Activated gamma-delta T cell (primary cell): ENCODE measurements at regions not wholly inside any gene's neighbourhood (a gene's known extent, or its start where the extent isn't known, plus 50 kb on each side); places are given as distances from the start of the nearest gene placed in this dataset.
"Not testable (repeated sequence)": the region's sequence is repeated elsewhere in the genome, so short reads cannot be mapped to it uniquely, and the experiment has no call there.

Experiments
- DNase-seq: peaks from one replicate; lab custom pipeline; 2025; lab: John Stamatoyannopoulos, UW

- no peak for DNase-seq
These were observed 343.0 kb downstream of the TCERG1L start for GRCh38 chr10:130968511-130968910.

DNA sequence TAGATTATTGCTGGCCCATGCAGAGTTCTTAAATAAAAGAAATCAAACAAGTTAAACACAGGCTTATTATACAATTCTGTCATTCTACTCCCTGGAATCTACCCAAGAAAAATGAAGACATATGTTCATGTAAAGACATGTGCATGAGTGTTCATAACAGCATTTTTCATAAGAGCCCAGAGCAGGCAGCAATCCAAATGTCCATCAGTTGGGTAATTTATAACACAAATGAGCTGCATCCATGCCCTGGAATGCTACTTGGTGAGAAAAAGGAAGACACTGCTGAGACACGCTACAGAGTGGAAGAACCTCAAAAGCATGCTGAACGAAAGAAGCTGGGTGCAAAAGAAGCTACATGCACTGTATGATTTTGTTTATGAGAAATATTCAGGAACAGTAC, 342.6 kb downstream of the TCERG1L start:
- no peak for DNase-seq

DNA sequence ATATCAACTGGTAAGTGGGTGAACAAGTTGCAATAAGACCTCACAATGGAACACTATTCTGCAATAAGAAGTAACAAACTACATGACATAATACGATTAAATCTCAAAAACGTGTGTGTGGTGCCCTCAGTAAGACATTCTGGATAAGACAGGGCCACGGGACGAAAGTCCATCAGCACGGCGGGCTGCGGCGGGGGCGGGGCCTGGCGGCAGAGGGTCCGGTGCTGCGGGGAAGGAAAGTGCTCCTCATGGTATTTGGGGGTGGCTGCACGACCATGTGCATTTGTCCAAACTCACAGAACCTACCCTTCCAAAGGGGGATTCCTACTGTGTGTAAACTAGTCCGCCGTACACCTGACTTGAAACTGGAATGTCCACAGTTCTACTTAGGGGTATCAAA, 341.8 kb downstream of the TCERG1L start:
- DNase-seq = no peak

GRCh38 chr10:130970341-130971122, 341.0 kb downstream of the TCERG1L start:
- no peak for DNase-seq

DNA sequence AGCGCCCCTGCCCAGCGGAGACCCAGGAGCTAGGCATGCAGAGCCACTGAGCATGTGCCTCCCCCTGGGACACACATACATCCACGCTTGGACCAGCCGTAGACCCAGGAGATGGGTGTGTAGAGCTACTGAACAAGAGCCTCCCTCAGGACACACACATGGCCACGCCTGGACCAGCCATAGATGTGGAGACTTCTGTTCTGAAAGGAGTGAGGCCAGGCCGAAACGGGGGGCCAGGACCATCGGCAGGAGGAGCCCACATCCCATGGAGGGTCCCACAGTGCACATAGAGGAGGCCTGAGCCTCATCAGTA, 340.4 kb downstream of the TCERG1L start:
- no peak for DNase-seq

GRCh38 chr10:130973127-130973839, 338.2 kb downstream of the TCERG1L start:
- DNase-seq = no peak

DNA sequence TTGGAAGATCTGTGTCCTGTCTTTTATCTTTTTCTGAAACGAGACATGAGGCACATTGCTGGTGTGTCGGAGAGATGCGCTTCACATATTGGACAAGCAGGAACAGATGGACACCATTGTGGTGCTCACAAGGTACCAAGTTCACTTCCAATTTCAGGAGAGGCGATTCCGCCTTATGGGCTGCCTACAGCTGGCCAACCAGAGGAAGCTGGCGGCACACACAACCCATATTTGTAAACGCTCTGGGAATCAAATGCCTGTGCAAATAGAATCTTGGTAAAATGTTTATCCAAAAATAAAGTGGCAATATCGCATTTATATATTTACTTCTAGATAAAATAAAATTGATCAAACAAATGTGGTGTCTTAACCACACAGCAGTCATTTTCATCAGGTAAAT, 337.4 kb downstream of the TCERG1L start:
- DNase-seq = no peak

DNA sequence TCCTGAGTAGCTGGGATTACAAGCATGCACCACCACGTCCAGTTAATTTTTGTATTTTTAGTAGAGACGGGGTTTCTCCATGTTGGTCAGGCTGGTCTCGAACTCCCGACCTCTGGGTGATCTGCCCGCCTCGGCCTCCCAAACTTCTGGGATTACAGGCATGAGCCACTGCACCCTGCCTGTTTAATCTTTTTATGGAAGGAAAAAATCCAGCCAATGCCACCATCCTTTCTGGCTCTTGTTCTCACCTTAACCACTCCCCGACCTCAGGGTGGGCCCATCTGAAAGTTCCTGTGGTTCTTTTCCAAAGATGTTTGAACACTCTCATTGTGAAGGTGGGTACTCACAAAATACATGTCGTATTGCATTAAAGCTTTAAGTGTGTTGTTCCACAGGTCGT, 336.2 kb downstream of the TCERG1L start:
- not testable (repeated sequence) for DNase-seq

DNA sequence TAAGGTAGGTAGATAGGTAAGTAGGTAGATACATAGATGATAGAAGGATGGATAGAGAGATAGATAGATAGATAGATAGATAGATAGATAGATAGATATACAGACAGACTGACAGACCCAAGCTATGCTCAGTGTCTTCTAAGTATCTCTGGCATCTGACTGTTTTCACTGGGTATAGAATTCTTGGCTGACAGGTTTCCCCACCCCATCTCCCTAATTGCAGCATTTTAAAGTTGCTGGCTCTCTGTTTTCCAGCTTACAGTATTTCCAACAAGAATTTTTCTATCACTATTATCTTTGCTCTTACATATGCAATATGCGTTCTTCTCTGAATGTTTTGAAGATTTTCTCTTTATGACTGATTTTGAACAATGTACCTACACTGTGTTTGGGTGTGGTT, 328.7 kb downstream of the TCERG1L start:
- DNase-seq = no peak

- no peak for DNase-seq
These were observed 327.8 kb downstream of the TCERG1L start for GRCh38 chr10:130983749-130984148.

DNA sequence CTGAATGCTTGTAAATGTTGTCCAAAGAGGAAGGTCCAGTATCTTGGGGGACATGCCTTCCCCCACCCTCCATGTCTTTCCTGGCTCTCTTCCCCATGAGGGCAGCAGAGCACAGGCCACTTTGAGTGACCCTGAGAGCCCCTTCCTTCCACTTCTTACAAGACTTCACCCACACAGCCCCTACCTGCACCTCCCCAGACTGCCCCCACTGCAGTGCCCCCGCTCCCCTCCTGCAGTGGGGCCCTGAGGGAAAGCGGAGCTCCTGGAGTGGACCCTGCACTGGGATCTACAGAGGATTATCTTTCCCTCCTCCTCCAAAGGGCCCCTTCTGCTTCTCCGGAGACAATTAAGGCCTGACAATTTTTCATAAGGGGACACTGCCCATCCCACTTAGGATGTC, 326.8 kb downstream of the TCERG1L start:
- no peak for DNase-seq

GRCh38 chr10:130985158-130985753, 326.3 kb downstream of the TCERG1L start:
- no peak for DNase-seq

- no peak for DNase-seq
These were observed 324.7 kb downstream of the TCERG1L start for GRCh38 chr10:130986846-130987245.

DNA sequence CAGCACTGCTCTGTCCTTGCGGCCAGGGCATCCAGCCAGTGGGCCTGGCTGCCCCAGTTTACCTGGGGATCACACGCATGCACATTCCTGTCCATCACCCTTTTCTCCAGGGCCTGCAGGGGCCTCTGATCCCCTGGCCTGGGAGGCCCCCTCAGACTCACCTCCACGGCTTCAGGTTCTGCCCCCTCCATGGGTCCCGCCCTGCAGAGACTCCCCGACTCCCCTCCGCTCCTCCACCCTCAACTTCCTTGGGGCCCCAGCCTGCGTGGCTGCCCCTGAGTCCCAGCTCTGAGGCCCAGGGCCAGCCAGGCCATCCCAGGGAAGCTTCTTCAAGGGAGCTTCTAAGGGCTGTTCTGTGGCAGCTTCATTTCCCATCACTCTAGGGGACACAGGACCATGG, 324.1 kb downstream of the TCERG1L start:
- DNase-seq = no peak

DNA sequence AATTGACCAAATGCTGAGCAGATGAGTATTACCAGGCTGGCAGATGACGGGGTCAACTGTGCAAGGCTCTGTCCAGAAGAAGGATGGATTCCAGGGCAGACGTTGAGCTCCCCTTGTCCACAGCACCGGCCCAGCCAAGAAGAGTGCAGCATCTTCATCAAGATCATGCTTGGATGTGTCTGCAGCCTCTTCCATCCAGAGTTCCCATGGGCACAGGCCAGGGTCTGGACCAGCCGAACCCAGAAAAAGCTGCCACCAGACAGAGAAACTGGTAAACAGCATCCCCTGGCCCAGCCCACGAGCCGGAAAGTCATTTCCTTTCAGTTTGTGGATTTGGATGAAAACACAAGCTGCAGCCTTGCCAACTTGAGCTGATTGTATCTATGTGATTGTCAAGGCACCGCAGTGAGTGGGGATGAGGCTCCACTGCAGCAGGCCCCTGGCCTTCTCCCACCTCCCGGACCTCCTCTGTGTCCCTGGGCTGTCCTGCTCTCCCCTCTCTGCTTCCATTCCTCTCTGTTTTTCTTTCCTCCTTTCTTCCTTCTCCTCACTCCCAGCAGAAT, 321.8 kb downstream of the TCERG1L start:
- no peak for DNase-seq

GRCh38 chr10:130990486-130990885, 321.0 kb downstream of the TCERG1L start:
- DNase-seq = no peak

DNA sequence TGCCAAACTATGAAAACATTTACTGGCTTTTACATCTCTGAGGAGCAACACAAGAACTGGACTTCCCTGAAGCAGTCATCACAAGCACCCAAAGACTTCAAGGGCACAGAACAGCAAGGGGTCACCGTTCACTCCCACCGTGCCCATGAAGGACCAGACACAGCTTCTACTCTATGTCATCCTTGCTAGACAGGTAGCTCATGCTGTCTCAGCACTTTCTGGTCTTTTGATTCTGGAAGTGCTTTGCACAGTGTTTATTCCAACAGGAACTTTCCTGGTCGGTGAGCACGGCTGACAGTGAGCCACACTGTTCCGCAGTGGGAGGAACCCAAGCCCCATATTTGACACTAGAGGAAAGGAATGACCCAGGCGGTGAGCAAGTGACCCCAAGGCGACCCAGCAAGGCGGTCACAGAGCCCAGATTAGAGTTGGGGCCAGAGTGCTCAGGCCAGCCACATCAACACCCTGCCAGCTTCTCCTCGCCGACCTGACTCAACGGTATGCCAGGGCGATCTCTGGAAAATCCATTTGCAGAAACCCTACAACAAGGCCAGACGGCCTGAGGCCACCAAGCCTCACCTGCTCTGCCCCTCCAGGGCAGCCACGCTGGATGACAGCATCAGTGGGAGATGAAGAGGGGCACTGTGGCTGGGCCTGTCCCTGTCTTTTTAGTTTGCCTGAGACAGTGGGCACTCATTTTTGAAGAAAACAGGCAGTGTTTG, 318.6 kb downstream of the TCERG1L start:
- no peak for DNase-seq

- DNase-seq = no peak
These were observed 317.9 kb downstream of the TCERG1L start for GRCh38 chr10:130993612-130994011.

GRCh38 chr10:130994191-130994590, 317.3 kb downstream of the TCERG1L start:
- DNase-seq = no peak

- no peak for DNase-seq
These were observed 316.7 kb downstream of the TCERG1L start for GRCh38 chr10:130994845-130995244.

DNA sequence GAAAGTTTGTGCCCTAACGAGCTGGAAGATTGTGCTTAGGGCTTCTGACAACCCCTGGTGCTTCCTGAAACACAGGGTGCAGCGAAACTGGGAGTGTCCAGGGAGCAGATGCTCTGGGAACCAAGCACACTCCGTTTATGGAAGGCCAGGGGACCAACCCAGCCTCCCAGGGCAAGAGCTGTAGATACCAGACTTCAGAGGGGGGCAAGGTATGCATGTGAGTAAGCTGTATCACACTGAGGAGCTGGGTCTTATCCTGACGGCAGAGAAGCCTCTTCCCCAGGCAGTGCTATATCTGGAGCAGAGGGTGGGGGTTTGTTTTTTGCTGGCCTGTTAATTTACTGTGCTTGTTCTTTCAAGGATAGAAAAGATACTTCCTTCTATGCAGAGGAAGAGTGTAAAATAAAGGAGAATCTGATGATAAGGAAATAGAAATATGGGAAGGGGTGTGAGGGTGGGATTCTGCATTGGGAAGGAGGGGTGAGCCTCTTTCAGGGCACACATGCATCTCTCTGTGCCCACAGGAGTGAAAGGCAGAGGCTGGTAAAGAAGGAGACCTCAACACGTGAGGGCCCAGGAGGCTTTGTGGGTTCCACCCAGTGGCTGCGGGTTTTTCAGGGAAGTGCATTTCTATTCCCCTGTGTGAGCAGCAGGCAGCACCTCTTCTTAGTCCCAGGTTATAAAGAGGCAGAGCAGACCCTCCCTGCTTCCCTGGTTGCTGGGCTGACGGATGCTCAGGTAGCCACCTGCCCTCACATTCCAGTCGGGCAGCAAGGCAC, 314.1 kb downstream of the TCERG1L start:
- DNase-seq = no peak

- no peak for DNase-seq
These were observed 313.5 kb downstream of the TCERG1L start for GRCh38 chr10:130998046-130998435.
